Adrenal gland (tissue), 9 donors: ENCODE measurements at regions not wholly inside any gene's neighbourhood (a gene's known extent, or its start where the extent isn't known, plus 50 kb on each side); places are given as distances from the start of the nearest gene placed in this dataset.

ENCODE experiments used
- DNase-seq, 7 donors: peaks; one replicate each; pipeline ENCODE4 v3.0.0-alpha.2; 2019 to 2020
- H3K27ac ChIP-seq, 5 donors: fragments of 200-600 bp; sonication (generic) in 4 of 5; 1 replicate in 3 of 5; 2 replicates in 2 of 5; pipeline versions ENCODE4 v1.5.1 to v1.8.0; 2016 to 2020; ENCODE audit warnings: mild to moderate bottlenecking in 1 of 5
- H3K27me3 ChIP-seq: fragments of 200-600 bp; 2 replicates; pipeline ENCODE4 v1.8.0; 2021
- H3K36me3 ChIP-seq, 2 donors: fragments of 200-600 bp; replicated peaks in 1 of 2; 1 replicate in 1 of 2; 2 replicates in 1 of 2; pipeline versions ENCODE4 v1.5.1 to v1.8.0; 2018 to 2022
- H3K4me1 ChIP-seq, 2 donors: fragments of 200-600 bp; replicated peaks in 1 of 2; 1 replicate in 1 of 2; 2 replicates in 1 of 2; pipeline versions ENCODE4 v1.5.1 to v1.8.0; 2018 to 2021
- H3K4me3 ChIP-seq, 4 donors: fragments of 200-600 bp; sonication (generic) in 3 of 4; one replicate each; pipeline ENCODE4 v1.5.1; 2016 to 2018
- H3K9me3 ChIP-seq, 3 donors: fragments of 200-600 bp; sonication (generic) in 1 of 3; replicated peaks in 1 of 3; 1 replicate in 2 of 3; 2 replicates in 1 of 3; pipeline versions ENCODE4 v1.5.1 to v1.8.0; 2016 to 2021
- POLR2A ChIP-seq, 2 donors: fragments of 450-650 bp; IDR thresholded peaks; one replicate each; pipeline ENCODE4 v1.6.1; 2017; ENCODE audit warnings: antibody characterized with exemption in 2 of 2, mild to moderate bottlenecking in 2 of 2, moderate library complexity in 1 of 2
- WGBS, 4 donors: extraction: QIAGEN DNeasy Blood & Tissue Kit in 2 of 4; methylation state at CpG; one replicate each; pipeline versions ENCODE4 v1.1.5 to v1.1.7; 2013 to 2017; 5-methylcytosine and 5-hydroxymethylcytosine counted together
- intact Hi-C, 2 donors: fragments of 100-400 bp; cut with DNase I; formaldehyde crosslinking; loops; one replicate each; pipeline versions ENCODE4 v1.14.1 to v1.15.0; 2022 to 2023
- TF ChIP-seq, protein P1 (sequence below), 6 experiments: fragments of 450-650 bp in 4 of 6; fragments of 200-600 bp in 2 of 6; sonication (generic) in 1 of 6; IDR thresholded peaks; 1 replicate in 5 of 6; 2 replicates in 1 of 6; pipeline versions ENCODE4 v1.5.1 to v1.8.0; 2016 to 2021; ENCODE audit warnings: antibody characterized with exemption in 6 of 6, mild to moderate bottlenecking in 2 of 6, moderate library complexity in 1 of 6
- donor health status: healthy with polysubstance abuse.
- donor health status: Bipolar disorder and iron deficiency.
- donor health status: DM: yes; HTN: yes; CAD: no.
- donor health status: DM: no; HTN: no; CAD: no.
- donor health status: DM: no; HTN: no; CAD: no.

DNA sequence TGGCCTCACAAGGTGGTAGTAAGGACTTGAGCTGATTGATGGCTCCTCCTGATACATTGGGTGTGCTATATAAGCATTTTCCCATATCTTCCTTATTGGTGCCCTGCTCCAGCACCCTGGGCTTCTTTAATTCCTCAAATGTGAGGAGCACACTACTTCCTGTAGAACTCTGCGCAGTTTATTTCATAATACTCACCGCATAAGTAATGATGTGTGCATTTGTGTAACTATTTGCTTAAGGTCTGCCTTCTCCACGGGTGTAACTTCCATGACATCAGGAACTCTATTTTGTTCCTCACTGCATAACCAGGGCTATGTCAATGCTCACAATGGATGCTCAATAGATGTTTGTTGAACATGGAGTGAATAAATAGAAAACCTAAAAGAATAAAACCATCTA is 392.2 kb downstream of the SEC23A start:
- Histone ChIP-seq H3K27me3 (no peaks in the 10 kb centered on the region), H3K9me3 (no peaks in the 10 kb centered on the region), H3K27ac (no peak overlapping the region), H3K4me3 (no peak overlapping the region), H3K36me3 (no peaks in the 10 kb centered on the region), H3K4me1 (no peaks in the 10 kb centered on the region)
- intact Hi-C loops = no loop called here
- no peak for DNase-seq
- 38 to 82% (median 68%) methylated on average over 3 of the region's 3 CpGs for whole genome bisulfite sequencing, 4 donors
- TF ChIP-seq, protein P1, sequence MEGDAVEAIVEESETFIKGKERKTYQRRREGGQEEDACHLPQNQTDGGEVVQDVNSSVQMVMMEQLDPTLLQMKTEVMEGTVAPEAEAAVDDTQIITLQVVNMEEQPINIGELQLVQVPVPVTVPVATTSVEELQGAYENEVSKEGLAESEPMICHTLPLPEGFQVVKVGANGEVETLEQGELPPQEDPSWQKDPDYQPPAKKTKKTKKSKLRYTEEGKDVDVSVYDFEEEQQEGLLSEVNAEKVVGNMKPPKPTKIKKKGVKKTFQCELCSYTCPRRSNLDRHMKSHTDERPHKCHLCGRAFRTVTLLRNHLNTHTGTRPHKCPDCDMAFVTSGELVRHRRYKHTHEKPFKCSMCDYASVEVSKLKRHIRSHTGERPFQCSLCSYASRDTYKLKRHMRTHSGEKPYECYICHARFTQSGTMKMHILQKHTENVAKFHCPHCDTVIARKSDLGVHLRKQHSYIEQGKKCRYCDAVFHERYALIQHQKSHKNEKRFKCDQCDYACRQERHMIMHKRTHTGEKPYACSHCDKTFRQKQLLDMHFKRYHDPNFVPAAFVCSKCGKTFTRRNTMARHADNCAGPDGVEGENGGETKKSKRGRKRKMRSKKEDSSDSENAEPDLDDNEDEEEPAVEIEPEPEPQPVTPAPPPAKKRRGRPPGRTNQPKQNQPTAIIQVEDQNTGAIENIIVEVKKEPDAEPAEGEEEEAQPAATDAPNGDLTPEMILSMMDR (IDR thresholded peaks at IDR 0.05) = no peak
- no peak for TF ChIP-seq POLR2A (IDR thresholded peaks at IDR 0.05)

DNA sequence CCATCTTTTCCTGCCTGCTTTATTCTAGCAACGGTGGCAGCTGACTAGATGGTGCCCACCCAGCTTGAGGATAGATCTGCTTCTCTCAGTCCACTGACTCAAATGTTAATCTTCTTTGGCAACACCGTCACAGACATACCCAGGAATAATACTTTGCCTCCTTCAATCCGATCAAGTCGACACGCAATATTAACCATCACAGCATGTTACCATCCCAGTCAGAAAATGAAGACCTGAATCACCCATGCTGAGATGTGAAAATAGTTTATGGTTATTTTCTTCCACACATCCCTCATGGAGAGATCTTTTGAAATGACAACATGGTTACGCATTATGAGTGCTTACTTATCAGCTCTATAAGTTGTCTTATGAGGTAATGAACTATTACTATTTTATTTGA is 392.8 kb downstream of the SEC23A start:
- intact Hi-C loops = no loop called here
- WGBS, 4 donors = 88 to 96% (median 92%) methylated on average over 6 of the region's 6 CpGs
- H3K4me1 ChIP-seq = no peaks in the 10 kb centered on the region
- no peaks in the 10 kb centered on the region for H3K36me3 ChIP-seq
- DNase-seq = no peak
- H3K27me3 ChIP-seq = no peaks in the 10 kb centered on the region
- H3K27ac ChIP-seq = no peak overlapping the region
- no peaks in the 10 kb centered on the region for H3K9me3 ChIP-seq
- H3K4me3 ChIP-seq = no peak overlapping the region
- TF ChIP-seq, protein P1 (IDR thresholded peaks at IDR 0.05) = no peak
- TF ChIP-seq POLR2A (IDR thresholded peaks at IDR 0.05) = no peak

DNA sequence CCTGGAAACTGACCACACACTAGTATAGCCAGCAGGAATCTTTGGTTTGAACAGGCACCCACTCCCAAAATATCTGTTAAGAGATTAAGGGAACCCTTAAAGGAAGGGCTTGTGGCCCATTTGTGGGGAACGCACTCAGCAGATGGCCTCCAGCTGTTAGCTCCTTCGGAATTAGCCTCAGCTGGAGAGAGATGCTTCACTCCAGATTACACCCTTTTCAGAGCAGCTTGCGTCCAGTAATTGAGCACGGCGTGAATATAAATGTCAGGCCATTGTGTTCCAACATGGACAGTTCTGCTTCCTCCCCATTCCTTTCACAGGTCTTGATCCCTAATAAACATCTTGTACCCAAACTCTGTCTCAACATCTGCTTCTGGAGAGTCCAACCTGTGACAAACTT is 397.8 kb downstream of the SEC23A start:
- 89 to 93% (median 91%) methylated on average over 5 of the region's 5 CpGs for WGBS, 4 donors
- TF ChIP-seq, protein P1 (IDR thresholded peaks at IDR 0.05) = no peak
- TF ChIP-seq POLR2A (IDR thresholded peaks at IDR 0.05) = no peak
- no peak for DNase-seq
- H3K27ac ChIP-seq = no peak overlapping the region
- no peaks in the 10 kb centered on the region for H3K4me1 ChIP-seq
- no peaks in the 10 kb centered on the region for H3K36me3 ChIP-seq
- intact Hi-C loops = no loop called here
- H3K9me3 ChIP-seq = no peaks in the 10 kb centered on the region
- no peak overlapping the region for H3K4me3 ChIP-seq
- no peaks in the 10 kb centered on the region for H3K27me3 ChIP-seq

DNA sequence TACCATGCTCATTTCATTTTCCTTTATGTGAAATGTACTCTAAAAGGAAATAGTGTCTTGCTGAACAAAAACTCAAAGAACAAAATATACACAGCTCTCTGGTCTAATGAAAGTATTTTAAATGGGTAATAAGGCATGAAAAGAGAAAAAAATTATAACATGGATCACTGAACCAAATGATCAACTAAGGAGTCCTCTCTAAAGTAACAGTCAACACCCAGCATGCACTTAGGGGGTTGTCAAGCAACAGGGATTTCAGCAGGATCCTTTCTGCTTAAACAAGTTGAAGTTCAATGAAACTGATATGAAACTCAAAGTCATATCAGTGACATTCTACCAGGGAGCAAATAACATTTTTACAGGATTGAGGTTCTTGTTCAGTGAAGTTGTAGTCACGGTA is 398.8 kb downstream of the SEC23A start:
- no peaks in the 10 kb centered on the region for H3K36me3 ChIP-seq
- intact Hi-C loops = no loop called here
- 95 to 100% (median 97%) methylated on average over 1 of the region's 1 CpG for WGBS, 4 donors
- no peaks in the 10 kb centered on the region for H3K4me1 ChIP-seq
- no peak overlapping the region for H3K4me3 ChIP-seq
- no peak for TF ChIP-seq POLR2A (IDR thresholded peaks at IDR 0.05)
- TF ChIP-seq, protein P1 (IDR thresholded peaks at IDR 0.05) = no peak
- no peaks in the 10 kb centered on the region for H3K27me3 ChIP-seq
- DNase-seq = no peak
- H3K27ac ChIP-seq = no peak overlapping the region
- no peaks in the 10 kb centered on the region for H3K9me3 ChIP-seq
